GM21529 (cell line): ENCODE measurements at regions not wholly inside any gene's neighbourhood (a gene's known extent, or its start where the extent isn't known, plus 50 kb on each side); places are given as distances from the start of the nearest gene placed in this dataset.
"Not testable (repeated sequence)": the region's sequence is repeated elsewhere in the genome, so short reads cannot be mapped to it uniquely, and the experiment has no call there.

Experiments used
- ATAC-seq: cut with Tn5 transposase; IDR thresholded peaks from one replicate; pipeline ENCODE4 v1.9.1; 2021; ENCODE audit not compliant: unreplicated experiment

DNA sequence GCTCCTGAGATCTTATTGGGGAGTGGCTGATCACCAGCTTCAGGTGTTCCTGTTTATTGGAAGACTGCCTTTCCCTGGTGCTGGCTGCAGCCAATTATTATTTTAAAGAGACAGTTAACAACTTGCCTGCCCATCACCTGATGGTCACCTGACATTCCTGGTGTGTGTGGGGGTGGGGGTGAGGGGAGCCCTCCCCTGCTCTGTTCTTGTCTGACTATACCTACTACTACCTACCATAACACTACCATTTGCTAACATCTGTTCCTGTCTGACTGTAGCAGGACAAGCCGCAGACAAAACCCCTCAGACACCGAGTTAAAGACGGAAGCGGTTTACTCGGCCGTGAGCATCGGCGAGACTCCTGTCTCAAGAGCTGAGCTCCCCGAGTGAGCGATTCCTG, 54.9 kb upstream of the NBPF3 start:
- ATAC-seq, result no peak

DNA sequence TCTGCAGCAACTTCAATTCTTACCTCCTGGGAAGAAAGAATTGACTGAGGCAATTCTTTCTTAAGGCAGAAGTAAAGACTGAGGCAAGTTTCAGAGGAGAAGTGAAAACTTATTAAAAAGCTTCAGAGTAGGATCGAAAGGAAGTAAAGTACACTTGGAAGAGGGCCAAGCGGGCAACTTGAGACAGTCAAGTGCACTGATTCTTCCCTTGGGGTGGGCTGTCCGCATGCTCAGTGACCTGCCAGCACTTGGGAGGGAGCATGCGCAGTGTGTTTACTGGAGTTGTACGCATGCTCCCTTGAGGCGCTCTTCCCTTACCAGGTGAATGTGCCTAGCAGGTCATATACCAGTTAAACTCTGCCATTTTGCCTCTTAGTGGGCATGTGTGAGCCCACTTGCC, 55.3 kb upstream of the NBPF3 start:
- ATAC-seq, result no peak

DNA sequence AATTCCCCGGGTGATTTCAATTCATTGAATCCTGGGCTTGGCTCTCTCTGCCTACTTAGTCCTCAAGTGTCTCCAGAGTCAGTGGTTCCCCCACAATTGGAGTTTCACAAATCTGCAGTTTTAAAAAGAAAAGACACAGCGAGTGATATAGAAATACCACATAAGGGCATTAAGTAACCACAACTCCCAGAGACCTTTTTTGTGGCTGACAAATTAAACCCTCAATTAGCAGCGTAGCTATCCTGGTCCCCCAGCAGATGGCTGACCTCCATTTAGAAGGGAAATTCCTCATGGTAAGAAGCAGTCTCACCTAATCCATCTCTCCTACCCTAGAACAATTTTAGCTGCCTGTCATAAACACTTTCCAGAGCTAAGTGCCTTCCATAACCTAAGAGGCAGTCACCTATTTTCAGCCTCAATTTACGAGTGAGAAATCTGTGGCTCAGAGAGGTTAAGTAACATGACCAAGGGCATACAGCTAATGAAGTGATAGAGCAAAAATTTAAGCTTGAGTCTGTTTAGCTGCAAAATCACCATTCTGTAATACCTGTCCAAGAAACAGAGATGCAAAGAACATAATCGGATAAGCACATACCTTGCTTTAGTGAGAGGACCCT, 56.0 kb upstream of the NBPF3 start:
- ATAC-seq, result no peak

DNA sequence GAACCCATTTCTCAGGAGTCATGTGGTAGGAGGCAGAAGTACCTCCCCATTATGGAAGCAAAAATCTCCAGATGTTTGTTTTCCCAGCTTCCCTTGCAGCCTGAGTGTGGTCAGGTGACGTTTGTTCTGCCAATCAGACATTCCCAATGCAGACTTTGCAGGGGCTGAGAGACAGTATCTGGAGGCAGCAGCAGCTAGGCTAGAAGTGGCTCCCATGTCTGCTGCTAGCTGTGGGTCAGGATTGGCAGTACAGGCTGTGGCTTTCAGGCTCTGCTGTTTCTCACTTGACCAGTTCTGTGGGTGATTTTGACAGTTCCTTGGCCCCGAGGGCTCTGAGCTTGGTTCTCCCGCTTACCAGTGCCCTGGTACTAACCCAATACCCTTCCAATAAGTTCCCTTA, 58.6 kb upstream of the NBPF3 start:
- ATAC-seq, result no peak

DNA sequence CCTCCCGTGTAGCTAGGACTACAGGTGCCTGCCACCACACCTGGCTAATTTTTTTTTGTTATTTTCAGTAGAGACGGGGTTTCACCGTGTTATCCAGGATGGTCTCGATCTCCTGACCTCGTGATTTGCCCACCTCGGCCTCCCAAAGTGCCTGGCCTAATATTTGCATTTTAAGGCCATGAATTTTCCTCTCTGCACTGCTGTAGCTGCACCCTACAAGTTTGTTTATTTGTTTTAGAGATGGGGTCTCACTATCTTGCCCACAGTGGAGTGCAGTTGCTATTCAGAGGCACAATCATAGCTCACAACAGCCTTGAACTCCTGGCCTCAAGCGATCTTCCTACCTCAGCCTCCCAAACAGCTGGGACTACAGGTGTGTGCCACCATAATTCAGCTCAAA, 59.8 kb upstream of the NBPF3 start:
- not testable (repeated sequence) for ATAC-seq

DNA sequence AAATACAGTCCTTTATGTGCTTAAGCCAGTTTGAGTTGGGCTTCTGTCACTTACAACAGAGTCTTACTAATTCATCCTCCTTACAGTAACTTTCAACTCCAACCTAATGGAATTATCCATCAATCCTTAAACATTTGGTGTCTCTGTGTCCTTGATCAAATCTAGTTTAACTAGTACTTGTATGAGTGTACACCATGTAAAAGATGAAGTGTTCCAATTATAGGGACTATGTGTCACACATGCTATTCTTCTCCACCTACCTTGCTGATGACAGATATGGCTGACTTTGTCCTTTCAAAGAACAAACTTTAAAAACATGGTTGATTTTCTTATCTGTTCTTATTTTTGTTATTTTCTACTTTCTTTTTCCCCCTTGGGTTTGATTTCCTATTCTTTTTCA, 60.4 kb upstream of the NBPF3 start:
- ATAC-seq, result no peak

DNA sequence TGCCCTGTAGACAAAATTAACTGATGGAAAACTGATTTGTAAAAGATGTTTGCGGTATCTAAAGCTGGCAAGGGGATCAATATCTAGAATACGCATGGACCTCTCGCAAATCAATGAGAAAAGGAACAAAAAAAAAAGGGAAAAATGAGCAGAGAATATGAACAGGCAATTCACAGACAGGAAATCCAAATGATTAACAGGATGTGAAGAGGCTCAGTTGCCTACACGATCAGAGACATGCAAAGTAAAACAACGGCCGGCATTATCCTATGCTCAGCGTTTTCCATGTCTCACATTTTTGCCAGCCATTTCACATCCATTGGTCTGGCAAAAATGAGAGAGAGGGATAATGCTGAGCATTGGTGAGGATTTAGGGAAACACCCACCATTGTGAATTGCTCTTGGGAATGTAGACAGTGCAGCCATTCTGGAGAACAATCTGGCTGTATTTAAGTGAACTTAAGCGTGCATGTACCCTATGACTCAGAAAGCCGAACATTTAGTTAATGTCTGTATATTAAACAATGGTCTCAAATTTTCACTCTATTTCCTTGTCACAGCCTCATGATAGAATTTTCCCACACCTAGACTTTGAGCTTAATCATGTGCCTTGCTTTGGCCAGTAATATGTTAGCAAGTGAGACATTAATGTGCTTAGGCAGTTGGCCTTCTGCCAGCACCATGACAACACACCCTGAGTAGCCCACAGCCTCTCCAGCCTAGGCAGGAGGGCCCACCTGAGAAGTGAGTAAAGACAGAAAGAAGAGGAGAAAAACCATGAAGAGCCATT, 61.0 kb upstream of the NBPF3 start:
- ATAC-seq, result no peak

DNA sequence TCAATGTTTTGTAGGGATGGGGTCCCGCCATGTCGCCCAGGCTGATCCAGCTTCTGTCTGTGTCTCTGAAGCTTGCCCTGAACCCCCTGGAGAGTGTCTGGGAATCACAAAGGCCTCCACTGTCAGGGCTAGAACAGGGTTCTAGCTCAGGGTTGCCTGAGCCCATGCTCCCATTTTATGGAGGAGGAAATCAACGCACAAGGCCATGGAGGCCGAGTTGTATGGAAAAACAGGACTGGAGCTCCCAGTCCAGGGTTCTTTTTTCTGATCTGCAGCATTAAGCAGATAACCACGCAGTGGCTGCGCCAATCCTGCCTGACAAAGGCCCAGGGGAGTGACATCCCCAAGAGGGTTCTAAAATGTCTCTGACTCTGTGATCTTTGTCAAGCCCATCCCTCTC, 67.6 kb upstream of the NBPF3 start:
- ATAC-seq, result no peak

DNA sequence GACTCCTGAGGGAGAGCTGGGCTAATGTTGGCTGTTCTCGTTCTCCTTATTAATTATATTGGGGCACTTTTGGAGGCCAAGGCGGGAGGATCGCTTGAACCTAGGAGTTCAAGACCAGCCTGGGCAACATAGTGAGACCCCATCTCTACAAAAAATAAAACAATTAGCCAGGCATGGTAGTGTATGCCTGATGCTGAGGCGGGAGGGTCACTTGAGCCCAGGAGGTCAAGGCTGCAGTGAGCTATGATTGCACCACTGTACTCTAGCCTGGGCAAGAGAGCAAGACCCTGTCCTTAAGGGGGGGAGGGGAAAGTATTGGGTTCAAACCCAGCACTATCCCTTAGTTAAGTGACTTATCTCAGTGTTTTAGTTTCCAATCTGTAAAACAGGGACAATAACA, 70.0 kb upstream of the NBPF3 start:
- no peak for ATAC-seq

DNA sequence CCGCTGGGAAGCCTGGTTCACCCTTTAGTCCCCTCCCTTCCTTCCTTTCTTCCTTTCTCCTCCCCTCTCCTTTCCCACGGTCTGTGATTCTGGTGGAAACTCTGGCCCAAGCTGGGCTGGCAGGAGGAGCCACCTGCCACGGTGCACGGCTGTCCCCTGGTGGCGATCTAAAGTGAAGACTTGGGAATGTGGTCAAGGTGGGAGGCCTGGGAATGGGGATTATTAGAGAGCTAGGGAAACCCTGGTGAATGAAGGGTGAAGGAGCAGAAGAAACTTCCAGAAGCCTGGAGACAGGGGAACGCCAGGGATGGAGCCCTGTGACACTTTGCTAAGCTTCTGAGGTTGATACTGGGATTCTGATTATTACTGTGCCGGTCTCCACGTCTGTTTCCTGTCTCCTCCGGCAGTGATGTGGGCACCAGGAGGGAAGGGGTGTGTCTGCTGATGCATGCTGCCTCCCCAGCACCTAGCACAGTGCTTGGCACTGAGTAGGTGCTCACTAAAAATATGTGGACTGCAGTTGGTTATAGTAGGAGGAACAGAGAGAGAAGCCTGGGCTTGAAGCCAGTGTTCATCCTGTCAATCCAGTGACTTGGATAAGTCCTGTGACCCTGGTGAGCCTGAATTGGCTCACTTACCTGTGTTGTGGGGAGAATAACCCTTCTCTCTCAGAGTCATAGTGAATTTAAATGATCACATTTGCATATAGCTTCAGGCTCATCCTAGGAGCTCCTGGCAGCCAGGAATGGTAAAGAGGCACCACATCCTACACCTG, 71.2 kb upstream of the NBPF3 start:
- ATAC-seq, result no peak

DNA sequence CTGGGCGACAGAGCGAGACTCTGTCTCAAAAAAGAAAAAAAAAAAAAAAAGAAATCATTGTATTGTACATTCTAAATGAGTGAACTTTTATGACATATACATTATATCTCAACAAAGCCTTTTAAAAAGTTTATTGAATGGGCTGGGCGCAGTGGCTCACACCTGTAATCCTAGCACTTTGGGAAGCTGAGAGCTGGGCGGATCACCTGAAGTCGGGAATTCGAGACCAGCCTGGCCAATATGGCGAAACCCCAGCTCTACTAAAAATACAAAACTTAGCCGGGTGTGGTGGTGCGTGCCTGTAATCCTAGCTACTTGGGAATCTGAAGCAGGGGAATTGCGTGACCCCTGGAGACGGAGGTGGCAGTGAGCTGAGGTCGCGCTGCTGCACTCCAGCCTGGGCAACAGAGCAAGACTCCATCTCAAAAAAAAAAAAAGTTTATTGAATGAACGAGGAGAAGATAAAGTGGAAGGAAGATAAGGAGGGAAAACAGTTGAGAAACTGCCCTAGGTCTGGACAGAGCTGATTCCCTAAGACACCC, 71.9 kb upstream of the NBPF3 start:
- not testable (repeated sequence) for ATAC-seq

DNA sequence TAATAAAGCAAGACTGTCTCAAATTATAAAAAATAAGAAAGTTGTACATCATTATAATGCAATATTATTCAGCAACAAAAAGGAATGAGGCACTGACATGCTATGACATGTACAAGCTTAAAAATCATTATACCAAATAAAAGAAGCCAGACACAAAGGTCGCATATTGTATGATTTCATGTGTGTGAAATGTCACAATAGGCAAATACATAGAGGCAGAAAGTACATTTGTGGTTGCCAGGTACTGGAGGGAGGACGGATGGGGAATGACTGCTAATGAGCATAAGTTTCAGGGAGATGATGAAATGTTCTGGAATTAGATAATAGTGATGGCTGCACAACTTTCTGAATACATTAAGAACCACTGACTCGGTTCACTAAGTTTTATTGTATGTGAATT, 73.6 kb upstream of the NBPF3 start:
- no peak for ATAC-seq

DNA sequence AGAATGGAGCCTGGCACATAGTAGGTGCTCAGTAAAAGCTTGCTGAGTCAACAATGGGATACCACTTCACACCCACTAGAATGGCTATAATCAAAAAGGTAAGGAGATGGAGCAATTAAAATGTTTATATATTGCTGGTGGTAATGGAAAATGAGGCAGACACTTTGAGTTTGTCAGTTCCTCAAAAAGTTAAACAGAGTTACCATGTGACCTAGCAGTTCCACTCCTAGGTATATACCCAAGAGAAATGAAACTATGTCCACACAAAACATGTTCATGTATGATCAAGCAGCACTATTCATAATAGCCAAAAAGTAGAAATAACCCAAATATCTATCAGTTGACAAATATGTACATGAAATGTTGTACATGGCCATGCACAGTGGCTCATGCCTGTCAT, 74.8 kb upstream of the ECE1 start:
- ATAC-seq, result no peak

DNA sequence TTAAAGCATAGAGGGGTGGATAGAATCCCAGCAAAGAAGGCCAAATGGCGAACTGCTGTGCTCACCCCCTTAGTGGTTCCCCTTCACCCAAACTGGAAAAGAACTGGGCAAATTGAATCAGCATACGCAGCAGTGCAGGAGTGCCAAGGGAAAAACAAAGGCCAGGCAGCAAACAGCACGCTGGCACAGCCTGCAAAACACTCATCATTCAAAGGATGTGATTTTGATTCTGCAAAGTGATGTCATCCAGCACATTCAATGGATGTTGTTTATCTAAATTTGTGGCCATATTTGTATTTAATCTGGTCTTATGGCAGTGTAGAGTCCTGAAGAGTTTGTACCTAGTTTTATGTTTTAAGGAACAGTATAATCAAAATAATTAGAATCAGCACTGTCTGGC, 71.8 kb upstream of the ECE1 start:
- no peak for ATAC-seq

DNA sequence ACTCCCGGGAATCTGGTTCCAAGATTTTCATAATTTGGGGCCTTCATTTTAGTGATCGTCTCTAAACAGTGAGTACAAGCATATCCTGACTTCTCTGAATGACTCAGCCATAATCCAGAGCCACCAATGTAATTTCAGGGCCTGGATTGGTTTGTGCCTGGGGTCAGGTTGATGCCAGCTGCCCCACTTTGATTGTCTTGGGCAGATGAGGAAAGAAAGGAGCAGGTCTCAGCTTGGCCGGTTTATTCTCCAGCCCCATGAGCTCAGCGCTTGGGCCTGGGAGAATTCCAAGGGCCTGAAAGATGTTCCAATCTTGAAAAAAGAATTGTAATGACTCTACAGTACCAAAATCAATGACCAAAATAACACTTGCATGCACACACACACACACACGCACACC, 71.2 kb upstream of the ECE1 start:
- no peak for ATAC-seq

DNA sequence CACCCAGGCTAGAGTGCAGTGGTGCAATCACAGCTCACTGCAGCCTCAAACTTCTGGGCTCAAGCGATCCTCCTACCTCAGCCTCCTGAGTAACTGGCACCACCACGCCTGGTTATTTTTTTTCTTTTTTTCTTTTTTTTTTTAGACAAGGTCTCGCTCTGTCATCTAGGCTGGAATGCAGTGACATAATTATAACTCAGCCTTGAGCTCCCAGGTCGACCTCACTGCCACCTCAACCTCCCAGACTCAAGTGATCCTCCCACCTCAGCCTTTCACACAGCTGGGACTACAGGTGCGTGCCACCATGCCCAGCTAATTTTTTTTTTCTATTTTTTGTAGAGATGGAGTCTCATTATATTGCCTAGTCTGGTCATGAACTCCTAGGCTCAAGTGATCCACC, 66.9 kb upstream of the ECE1 start:
- no peak for ATAC-seq

DNA sequence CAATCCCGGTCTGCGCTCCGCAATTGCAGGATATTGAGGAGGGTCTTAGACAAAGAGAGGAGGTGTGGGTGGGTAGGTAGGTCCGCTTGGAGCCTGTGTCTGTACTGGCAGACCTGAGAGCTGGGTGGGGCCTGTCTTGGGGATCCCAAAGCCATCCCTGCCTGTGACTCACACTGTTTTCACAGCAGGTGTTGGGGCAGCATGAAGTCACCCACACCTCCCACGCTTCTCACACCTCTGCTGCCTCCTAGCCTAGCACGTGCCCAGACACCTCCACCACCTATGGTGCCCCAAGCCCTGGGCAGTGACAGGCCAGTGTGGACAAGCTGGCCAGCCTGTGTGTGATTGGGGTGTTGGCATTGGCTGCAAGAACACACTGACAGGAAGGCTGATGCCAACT, 65.7 kb upstream of the ECE1 start:
- no peak for ATAC-seq

DNA sequence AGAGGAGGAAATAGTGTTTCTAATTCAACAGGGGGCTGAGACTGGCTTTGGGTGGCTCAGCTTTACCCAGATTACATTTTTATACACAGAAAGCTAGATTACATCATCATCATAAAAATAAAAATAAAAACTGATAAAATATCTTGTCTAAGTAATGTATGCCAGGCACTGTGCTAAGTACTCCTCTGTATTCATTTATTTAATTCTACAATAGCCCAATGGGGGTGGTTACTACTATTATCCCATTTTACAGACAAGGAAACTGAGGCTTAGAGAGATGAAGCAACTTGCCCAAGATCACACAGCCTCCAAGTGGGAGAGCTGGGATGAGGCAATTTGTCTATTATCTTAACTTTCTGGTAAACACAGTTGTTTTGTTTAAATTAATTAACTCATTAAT, 62.3 kb upstream of the ECE1 start:
- ATAC-seq, result no peak

DNA sequence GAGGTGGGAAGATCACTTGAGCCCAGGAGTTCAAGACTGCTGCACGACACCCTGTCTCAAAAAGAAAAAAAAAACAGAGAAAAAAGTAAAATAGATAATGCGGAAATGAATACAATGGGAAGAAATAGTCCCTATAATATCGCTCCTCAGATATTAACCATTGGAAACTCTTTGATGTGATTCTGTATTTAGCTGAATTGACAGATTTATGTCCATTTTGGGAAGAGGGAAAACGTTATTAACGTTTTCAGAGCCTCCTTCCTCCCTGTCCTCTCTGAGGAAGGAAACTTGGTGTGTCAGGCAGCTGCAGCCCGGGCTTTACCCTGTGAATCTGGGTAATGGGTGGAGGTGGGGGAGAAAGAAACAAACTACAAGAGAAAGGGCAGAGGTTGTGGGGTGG, 61.6 kb upstream of the ECE1 start:
- ATAC-seq, result no peak

DNA sequence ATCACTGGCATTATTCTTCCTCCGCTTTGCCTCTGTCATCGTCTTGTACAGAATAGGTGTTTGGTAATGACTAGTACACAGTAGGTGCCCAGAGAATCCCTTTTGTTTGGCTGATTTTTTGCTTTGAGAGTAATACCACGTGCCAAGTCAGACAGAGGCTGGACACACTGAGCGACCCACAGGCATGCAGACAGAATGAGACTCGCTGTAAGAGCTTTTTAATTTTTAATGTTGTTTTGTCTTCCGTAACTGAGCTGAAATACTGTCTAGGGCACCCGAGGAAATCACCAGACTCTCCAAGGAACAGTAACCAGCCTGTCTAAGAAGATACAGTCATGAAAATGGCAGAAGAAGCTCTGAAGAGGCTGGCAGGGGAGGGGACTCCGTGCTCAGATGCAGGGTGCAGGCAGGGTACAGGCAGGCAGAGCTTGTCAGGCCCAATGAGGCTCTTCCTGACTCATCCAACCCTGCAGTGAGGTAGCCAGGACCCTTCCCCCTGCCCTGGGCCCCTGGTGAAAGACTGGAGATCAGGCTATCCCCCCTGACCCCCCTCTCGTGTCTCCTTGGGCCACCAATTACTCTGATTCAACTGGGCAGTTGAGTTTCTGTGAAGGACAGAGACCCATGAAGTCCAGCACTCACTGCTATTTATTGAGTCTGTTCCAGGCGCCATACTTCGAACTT, 60.1 kb upstream of the ECE1 start:
- no peak for ATAC-seq

DNA sequence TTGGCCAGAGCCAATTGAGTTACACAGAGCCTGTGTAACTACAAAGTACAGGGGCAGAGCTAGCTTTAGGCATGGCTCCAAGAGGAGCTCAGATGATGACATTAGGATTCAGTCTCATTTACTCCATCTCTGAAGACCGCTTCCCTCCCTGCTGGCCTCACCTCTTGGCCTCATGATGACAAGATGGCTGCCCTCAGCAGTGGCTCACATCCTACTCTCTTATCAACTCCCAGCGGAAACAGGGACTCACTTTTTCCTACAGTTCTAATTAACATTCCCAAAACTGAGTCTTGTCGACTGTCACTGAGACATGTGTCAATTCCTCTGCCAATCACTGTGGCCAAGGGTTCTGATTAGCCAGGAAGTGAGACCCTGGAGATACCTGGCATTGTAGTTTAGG, 59.4 kb upstream of the ECE1 start:
- no peak for ATAC-seq
